Thoracic aorta (tissue), 2 donors: ENCODE measurements at regions not wholly inside any gene's neighbourhood (a gene's known extent, or its start where the extent isn't known, plus 50 kb on each side); places are given as distances from the start of the nearest gene placed in this dataset.
A peak's percentile ranks its signal among the peaks of the same experiment; 100 is the strongest.

Experiments used
- ATAC-seq: fragments of 150-250 bp; one replicate; pipeline ENCODE4 v1.8.0; 2017; ENCODE audit warnings: low read depth; ENCODE audit not compliant: insufficient number of reproducible peaks, low FRiP score
- DNase-seq: peaks from one replicate; pipeline ENCODE4 v3.0.0-alpha.2; 2020; ENCODE audit warnings: low spot score
- H3K27ac ChIP-seq, 2 donors: fragments of 200-600 bp; sonication (generic); 1 replicate in 1 of 2; 2 replicates in 1 of 2; pipeline ENCODE4 v1.5.1; 2016; ENCODE audit warnings: mild to moderate bottlenecking in 2 of 2, moderate library complexity in 2 of 2
- H3K27me3 ChIP-seq: fragments of 200-600 bp; sonication (generic); replicated peaks from 2 replicates; pipeline ENCODE4 v1.6.0; 2016; ENCODE audit warnings: mild to moderate bottlenecking; ENCODE audit not compliant: insufficient read depth
- H3K36me3 ChIP-seq: fragments of 200-600 bp; sonication (generic); one replicate; pipeline ENCODE4 v1.5.1; 2016
- H3K4me1 ChIP-seq, 2 donors: fragments of 200-600 bp; sonication (generic); 1 replicate in 1 of 2; 2 replicates in 1 of 2; pipeline versions ENCODE4 v1.5.1 to v1.6.0; 2016; ENCODE audit warnings: low read depth in 2 of 2, mild to moderate bottlenecking in 1 of 2; ENCODE audit not compliant: control insufficient read depth in 1 of 2
- H3K4me3 ChIP-seq: fragments of 200-600 bp; sonication (generic); 2 replicates; pipeline ENCODE4 v1.5.1; 2016; ENCODE audit warnings: mild to moderate bottlenecking
- H3K9me3 ChIP-seq: fragments of 200-600 bp; sonication (generic); 2 replicates; pipeline ENCODE4 v1.5.1; 2016
- TF ChIP-seq, protein P1 (sequence below): fragments of 200-600 bp; sonication (generic); IDR thresholded peaks from one replicate; pipeline ENCODE4 v1.5.1; 2019; ENCODE audit warnings: antibody characterized with exemption

DNA sequence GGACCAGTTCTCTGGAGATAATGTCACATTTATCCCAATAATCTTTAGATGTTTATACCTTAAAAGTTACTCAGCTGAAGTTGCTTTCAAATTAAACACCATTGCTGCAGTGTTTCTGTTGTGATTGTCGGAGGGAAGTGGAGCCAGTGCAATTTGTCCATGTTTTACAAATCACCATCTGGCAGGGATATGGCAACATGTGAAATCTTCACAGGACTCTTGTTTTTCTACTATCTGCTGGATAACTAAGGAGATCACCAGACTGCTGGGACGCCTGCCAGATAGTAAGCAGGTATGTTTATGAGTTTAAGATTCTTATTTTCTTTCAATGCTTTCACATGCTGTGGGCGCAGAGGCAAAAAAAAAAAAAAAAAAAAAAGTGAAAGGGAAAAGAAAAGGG, 100.3 kb upstream of the SOX5 start:
- DNase-seq: no peak
- no peak for ATAC-seq
- no peaks in the 10 kb centered on the region for H3K9me3 ChIP-seq
- no peak overlapping the region for H3K4me3 ChIP-seq
- TF ChIP-seq, protein P1, sequence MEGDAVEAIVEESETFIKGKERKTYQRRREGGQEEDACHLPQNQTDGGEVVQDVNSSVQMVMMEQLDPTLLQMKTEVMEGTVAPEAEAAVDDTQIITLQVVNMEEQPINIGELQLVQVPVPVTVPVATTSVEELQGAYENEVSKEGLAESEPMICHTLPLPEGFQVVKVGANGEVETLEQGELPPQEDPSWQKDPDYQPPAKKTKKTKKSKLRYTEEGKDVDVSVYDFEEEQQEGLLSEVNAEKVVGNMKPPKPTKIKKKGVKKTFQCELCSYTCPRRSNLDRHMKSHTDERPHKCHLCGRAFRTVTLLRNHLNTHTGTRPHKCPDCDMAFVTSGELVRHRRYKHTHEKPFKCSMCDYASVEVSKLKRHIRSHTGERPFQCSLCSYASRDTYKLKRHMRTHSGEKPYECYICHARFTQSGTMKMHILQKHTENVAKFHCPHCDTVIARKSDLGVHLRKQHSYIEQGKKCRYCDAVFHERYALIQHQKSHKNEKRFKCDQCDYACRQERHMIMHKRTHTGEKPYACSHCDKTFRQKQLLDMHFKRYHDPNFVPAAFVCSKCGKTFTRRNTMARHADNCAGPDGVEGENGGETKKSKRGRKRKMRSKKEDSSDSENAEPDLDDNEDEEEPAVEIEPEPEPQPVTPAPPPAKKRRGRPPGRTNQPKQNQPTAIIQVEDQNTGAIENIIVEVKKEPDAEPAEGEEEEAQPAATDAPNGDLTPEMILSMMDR: no peak
- H3K4me1 ChIP-seq: peaks cover 17 to 34% of the 10 kb centered on the region in 2 donors
- H3K27ac ChIP-seq: no peak overlapping the region
- H3K27me3 ChIP-seq: no peaks in the 10 kb centered on the region
- H3K36me3 ChIP-seq: no peaks in the 10 kb centered on the region

DNA sequence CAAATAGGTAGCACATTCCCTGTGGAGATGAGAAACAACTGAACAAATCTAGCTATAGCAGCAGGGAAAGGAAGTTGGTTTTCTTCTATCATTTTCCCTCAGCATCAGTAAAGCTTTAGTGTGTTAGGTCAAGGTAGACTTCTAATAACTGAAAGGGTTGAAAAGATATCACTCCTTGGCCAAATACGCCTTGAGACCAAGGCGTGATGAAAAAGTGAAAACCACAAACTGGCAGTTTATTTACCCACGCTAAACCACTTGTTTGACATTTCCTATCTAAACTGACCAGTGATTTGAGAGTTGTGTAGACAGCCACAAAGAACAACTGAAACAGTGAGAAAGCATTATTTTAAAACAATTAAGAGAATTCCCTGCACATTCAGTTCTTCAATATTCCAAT, 99.6 kb upstream of the SOX5 start:
- no peak overlapping the region for H3K4me3 ChIP-seq
- no peak overlapping the region for H3K27ac ChIP-seq
- H3K27me3 ChIP-seq: no peaks in the 10 kb centered on the region
- TF ChIP-seq, protein P1: no peak
- no peak for ATAC-seq
- H3K4me1 ChIP-seq: peaks cover 14 to 32% of the 10 kb centered on the region in 2 donors
- no peak for DNase-seq
- H3K36me3 ChIP-seq: no peaks in the 10 kb centered on the region
- no peaks in the 10 kb centered on the region for H3K9me3 ChIP-seq

DNA sequence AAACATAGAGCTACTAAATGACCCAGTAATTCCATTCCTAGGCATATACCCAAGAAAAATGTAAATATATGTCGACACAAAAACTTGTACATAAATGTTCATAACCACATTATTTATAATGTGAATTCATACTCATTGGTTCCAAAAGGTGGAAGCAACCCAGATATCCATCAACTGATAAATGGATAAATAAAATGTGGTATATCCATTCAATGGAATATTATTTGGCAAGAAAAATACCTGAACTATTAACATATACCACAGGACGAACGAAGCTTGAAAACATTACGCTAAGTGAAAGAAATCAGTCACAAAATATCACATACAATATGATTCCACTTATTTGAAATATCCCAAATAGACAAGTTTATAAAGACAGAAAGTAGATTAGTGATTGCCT, 99.0 kb upstream of the SOX5 start:
- DNase-seq (no peak), ATAC-seq (no peak)
- TF ChIP-seq, protein P1: no peak
- H3K9me3 ChIP-seq: no peaks in the 10 kb centered on the region
- H3K36me3 ChIP-seq: no peaks in the 10 kb centered on the region
- H3K27me3 ChIP-seq: no peaks in the 10 kb centered on the region
- no peak overlapping the region for H3K4me3 ChIP-seq
- no peak overlapping the region for H3K27ac ChIP-seq
- peaks cover 13 to 26% of the 10 kb centered on the region in 2 donors for H3K4me1 ChIP-seq

DNA sequence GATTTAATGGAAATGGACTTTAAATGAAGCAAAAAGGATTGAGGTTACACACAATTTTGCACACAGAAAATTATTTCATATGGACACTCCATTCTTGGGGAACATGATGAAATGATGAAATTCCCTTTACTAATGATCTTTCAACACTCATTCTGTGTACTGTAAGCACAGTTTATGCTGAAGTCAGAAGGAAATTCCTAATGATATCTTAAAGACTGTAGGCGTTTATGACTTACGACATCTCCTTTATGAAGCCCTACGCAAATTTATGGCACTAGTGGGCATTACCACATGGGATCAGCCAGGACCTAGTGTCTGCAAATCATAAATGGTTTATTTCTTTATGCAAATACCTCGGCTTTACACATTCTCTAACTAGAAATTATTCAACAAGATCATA, 97.9 kb upstream of the SOX5 start:
- no peak overlapping the region for H3K4me3 ChIP-seq
- DNase-seq: no peak
- no peaks in the 10 kb centered on the region for H3K36me3 ChIP-seq
- TF ChIP-seq, protein P1: no peak
- H3K27me3 ChIP-seq: no peaks in the 10 kb centered on the region
- ATAC-seq: no peak
- H3K4me1 ChIP-seq: peaks cover 13 to 26% of the 10 kb centered on the region in 2 donors
- H3K27ac ChIP-seq: no peak overlapping the region
- H3K9me3 ChIP-seq: no peaks in the 10 kb centered on the region

DNA sequence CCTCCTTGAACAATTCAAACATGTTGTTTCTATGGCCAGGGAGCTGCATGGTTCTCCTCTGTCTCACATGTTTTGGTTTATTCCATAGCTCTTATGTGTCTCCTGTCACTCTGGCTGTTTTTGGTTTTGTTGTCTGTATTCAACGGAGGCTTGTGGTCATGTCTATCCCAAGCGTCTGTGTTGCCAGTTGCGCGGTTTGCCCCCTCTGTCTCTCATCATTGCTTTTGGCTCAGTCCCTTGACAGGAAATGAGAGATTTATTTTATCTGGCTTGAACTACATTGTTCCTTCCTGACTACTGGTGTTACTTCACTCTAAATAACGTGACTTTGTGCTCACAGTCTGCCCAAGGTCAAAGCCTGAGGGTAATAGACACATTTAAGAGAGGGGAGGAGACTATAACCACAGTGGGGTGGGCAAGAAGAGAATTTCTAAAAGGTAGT, 96.4 kb upstream of the SOX5 start:
- TF ChIP-seq, protein P1: no peak
- H3K4me1 ChIP-seq: peaks cover 13 to 26% of the 10 kb centered on the region in 2 donors
- H3K4me3 ChIP-seq: peak overlapping the region; percentile 1
- H3K9me3 ChIP-seq: no peaks in the 10 kb centered on the region
- DNase-seq (no peak), ATAC-seq (peak; percentile 57)
- H3K27me3 ChIP-seq: no peaks in the 10 kb centered on the region
- H3K36me3 ChIP-seq: no peaks in the 10 kb centered on the region
- H3K27ac ChIP-seq: peak overlapping the region in 1 of 2 donors; percentile 63
